Right atrium auricular region (tissue), 2 donors: ENCODE measurements at regions not wholly inside any gene's neighbourhood (a gene's known extent, or its start where the extent isn't known, plus 50 kb on each side); places are given as distances from the start of the nearest gene placed in this dataset.

Experiments
- DNase-seq: peaks from one replicate; pipeline ENCODE4 v3.0.0-alpha.2; 2019; ENCODE audit warnings: low spot score
- H3K27ac ChIP-seq, 2 donors: fragments of 200-600 bp; sonication (generic); 1 replicate in 1 of 2; 2 replicates in 1 of 2; pipeline ENCODE4 v1.5.1; 2016 to 2019
- H3K27me3 ChIP-seq, 2 donors: fragments of 200-600 bp; sonication (generic); one replicate each; pipeline versions ENCODE4 v1.5.1 to v1.6.0; 2017 to 2019
- H3K36me3 ChIP-seq: fragments of 200-600 bp; sonication (generic); one replicate; pipeline ENCODE4 v1.5.1; 2016
- H3K4me1 ChIP-seq, 2 donors: fragments of 200-600 bp; sonication (generic); one replicate each; pipeline versions ENCODE4 v1.5.1 to v1.6.0; 2017 to 2019
- H3K4me3 ChIP-seq, 2 donors: fragments of 200-600 bp; sonication (generic); 1 replicate in 1 of 2; 2 replicates in 1 of 2; pipeline ENCODE4 v1.5.1; 2017 to 2019; ENCODE audit warnings: mild to moderate bottlenecking in 1 of 2, moderate library complexity in 1 of 2
- H3K9me3 ChIP-seq, 2 donors: fragments of 200-600 bp; sonication (generic); one replicate each; pipeline ENCODE4 v1.5.1; 2019
- TF ChIP-seq, protein P1 (sequence below), 2 donors: fragments of 200-600 bp; sonication (generic); IDR thresholded peaks; one replicate each; pipeline ENCODE4 v1.5.1; 2019; ENCODE audit warnings: antibody characterized with exemption in 2 of 2

DNA sequence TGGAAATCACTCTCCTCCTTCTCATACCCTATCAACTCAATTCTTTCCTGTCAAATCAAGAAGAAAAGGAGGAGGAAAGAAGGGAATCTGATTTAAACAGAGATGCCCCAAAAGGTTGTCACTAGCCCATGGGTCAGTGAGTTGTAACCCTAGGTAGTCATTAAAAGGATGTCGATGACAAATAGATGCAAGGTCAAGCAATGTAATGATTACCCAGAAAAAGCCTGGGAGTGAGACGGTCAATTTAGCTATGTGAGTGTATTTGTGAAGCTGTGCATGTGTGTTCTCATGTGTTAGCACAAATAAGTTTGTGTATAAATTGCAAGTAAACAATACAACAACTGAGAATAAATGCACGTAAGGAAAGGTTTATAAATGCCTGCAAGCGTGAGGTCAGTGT lies 190.5 kb upstream of the PMFBP1 start:
- no peaks in the 10 kb centered on the region for H3K4me1 ChIP-seq
- no peak overlapping the region for H3K27ac ChIP-seq
- H3K4me3 ChIP-seq, result no peak overlapping the region
- H3K36me3 ChIP-seq, result no peaks in the 10 kb centered on the region
- peaks cover 0 to 9% of the 10 kb centered on the region in 2 donors for H3K9me3 ChIP-seq
- no peaks in the 10 kb centered on the region for H3K27me3 ChIP-seq
- TF ChIP-seq, protein P1, sequence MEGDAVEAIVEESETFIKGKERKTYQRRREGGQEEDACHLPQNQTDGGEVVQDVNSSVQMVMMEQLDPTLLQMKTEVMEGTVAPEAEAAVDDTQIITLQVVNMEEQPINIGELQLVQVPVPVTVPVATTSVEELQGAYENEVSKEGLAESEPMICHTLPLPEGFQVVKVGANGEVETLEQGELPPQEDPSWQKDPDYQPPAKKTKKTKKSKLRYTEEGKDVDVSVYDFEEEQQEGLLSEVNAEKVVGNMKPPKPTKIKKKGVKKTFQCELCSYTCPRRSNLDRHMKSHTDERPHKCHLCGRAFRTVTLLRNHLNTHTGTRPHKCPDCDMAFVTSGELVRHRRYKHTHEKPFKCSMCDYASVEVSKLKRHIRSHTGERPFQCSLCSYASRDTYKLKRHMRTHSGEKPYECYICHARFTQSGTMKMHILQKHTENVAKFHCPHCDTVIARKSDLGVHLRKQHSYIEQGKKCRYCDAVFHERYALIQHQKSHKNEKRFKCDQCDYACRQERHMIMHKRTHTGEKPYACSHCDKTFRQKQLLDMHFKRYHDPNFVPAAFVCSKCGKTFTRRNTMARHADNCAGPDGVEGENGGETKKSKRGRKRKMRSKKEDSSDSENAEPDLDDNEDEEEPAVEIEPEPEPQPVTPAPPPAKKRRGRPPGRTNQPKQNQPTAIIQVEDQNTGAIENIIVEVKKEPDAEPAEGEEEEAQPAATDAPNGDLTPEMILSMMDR (IDR thresholded peaks at IDR 0.05), result no peak
- DNase-seq, result no peak

DNA sequence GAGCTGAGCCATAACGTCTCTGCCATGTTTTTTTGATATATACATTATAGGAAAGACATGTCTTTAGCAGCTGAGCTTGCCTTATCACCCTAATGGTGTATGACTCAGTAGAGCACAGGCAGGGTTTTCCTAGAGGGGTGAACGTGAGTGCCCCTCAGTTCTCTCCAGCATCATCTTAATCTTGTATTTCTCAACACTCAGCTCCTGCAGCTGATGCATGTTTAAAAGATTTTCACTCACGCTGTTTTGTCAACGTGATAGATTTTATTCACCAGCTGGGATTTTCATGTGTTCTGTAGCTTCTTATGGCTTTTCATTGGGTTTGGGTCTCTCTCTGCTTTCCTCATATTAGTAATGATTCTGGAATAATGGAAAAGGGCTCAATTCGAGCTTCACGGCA lies 186.0 kb upstream of the PMFBP1 start:
- Histone ChIP-seq H3K4me3 (no peak overlapping the region), H3K9me3 (no peaks in the 10 kb centered on the region), H3K36me3 (no peaks in the 10 kb centered on the region), H3K27ac (no peak overlapping the region), H3K27me3 (no peaks in the 10 kb centered on the region), H3K4me1 (no peaks in the 10 kb centered on the region)
- no peak for DNase-seq
- TF ChIP-seq, protein P1 (IDR thresholded peaks at IDR 0.05), result no peak

DNA sequence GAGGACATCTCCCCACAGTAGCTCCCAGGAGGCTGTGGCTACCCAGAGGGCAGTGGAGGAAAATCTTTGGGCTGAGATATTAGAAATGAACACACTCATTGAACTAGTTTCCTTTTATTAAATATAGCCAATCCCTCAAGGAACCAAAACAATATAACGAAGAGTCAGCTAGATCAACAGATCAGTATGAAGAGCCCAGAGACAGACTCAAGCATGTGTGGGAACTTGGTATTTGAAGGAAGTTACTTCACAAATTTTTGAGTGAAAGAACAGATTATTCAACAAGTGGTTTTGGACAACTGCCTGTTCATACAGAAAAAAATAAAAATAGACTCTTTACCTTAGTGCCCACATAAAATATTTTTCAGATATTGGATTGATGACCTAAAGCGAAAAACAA lies 183.6 kb upstream of the PMFBP1 start:
- no peaks in the 10 kb centered on the region for H3K36me3 ChIP-seq
- H3K27me3 ChIP-seq, result no peaks in the 10 kb centered on the region
- H3K4me1 ChIP-seq, result no peaks in the 10 kb centered on the region
- H3K9me3 ChIP-seq, result no peaks in the 10 kb centered on the region
- TF ChIP-seq, protein P1 (IDR thresholded peaks at IDR 0.05), result no peak
- H3K4me3 ChIP-seq, result no peak overlapping the region
- no peak overlapping the region for H3K27ac ChIP-seq
- no peak for DNase-seq

DNA sequence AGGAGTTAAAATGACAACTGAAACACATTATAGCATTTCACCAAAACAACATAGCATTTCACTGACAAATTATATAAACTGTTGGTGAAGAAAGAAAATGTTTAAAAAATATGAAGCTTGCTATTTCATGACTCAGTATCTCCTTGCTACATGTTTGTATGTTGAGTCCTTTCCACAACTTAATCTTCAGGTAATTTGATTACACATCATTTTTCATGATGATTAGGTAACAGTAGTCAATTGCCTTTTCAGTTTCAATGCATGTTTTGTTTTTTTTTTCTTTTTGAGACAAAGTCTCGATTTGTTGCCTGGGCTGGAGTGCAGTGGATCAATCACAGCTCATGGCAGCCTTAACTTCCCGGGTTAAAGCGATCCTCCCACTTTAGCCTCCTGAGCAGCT lies 177.8 kb upstream of the PMFBP1 start:
- Histone ChIP-seq H3K27me3 (no peaks in the 10 kb centered on the region), H3K36me3 (no peaks in the 10 kb centered on the region), H3K4me1 (no peaks in the 10 kb centered on the region), H3K4me3 (no peak overlapping the region), H3K27ac (no peak overlapping the region), H3K9me3 (no peaks in the 10 kb centered on the region)
- no peak for DNase-seq
- TF ChIP-seq, protein P1 (IDR thresholded peaks at IDR 0.05), result no peak

DNA sequence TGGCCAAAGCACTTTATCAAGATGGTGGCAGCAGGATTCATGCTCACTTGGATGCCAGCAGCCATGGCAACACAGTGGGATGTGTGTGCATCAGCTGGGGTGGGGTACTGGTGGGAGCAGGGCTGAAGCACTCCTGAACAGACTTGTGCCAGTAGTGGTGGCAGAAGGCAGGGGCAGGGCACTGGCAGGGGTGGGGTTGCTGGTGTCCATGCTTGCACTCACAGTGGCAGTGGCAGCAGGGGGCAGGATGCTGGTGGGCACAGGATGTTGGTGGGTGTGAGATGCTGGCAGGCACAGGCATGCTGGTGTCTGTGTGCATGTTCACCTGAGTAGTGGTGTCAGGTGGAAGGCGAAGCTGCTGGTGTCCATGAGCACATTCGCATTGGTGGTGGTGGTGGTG lies 161.0 kb upstream of the PMFBP1 start:
- H3K9me3 ChIP-seq, result peaks cover 0 to 7% of the 10 kb centered on the region in 2 donors
- H3K36me3 ChIP-seq, result no peaks in the 10 kb centered on the region
- no peak for DNase-seq
- H3K27me3 ChIP-seq, result no peaks in the 10 kb centered on the region
- H3K4me3 ChIP-seq, result no peak overlapping the region
- H3K27ac ChIP-seq, result no peak overlapping the region
- TF ChIP-seq, protein P1 (IDR thresholded peaks at IDR 0.05), result no peak
- no peaks in the 10 kb centered on the region for H3K4me1 ChIP-seq

DNA sequence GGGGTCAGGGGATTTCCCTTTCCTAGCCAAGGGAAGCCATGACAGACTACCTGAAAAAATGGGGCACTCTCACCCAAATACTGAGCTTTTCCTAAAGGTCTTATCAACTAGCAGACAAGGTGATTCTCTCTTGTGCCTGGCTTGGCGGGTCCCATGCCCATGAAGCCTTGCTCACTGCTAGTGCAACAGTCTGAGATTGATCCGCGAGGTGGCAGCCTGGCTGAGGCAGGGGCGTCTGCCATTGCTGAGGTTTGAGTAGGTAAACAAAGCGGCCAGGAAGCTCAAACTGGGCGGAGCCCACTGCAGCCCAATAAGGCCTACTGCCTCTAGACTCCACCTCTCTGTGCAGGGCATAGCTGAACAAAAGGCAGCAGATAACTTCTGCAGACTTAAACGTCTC lies 152.6 kb upstream of the PMFBP1 start:
- no peaks in the 10 kb centered on the region for H3K9me3 ChIP-seq
- DNase-seq, result no peak
- no peaks in the 10 kb centered on the region for H3K4me1 ChIP-seq
- TF ChIP-seq, protein P1 (IDR thresholded peaks at IDR 0.05), result no peak
- H3K36me3 ChIP-seq, result no peaks in the 10 kb centered on the region
- no peak overlapping the region for H3K27ac ChIP-seq
- H3K27me3 ChIP-seq, result no peaks in the 10 kb centered on the region
- no peak overlapping the region for H3K4me3 ChIP-seq
